Tibial artery (tissue), 4 donors: ENCODE measurements at regions not wholly inside any gene's neighbourhood (a gene's known extent, or its start where the extent isn't known, plus 50 kb on each side); places are given as distances from the start of the nearest gene placed in this dataset.
A peak's percentile ranks its signal among the peaks of the same experiment; 100 is the strongest.
"Not testable (repeated sequence)": the region's sequence is repeated elsewhere in the genome, so short reads cannot be mapped to it uniquely, and the experiment has no call there.

ENCODE experiments used
- DNase-seq, 2 donors: peaks; one replicate each; pipeline ENCODE4 v3.0.0-alpha.2; 2019
- H3K27ac ChIP-seq, 2 donors: fragments of 200-600 bp; sonication (generic) in 1 of 2; 1 replicate in 1 of 2; 2 replicates in 1 of 2; pipeline ENCODE4 v1.5.1; 2018 to 2019; ENCODE audit warnings: mild to moderate bottlenecking in 1 of 2
- H3K27me3 ChIP-seq, 2 donors: fragments of 200-600 bp; sonication (generic) in 1 of 2; one replicate each; pipeline versions ENCODE4 v1.5.1 to v1.6.0; 2016 to 2019
- H3K36me3 ChIP-seq, 3 donors: fragments of 200-600 bp; sonication (generic) in 2 of 3; one replicate each; pipeline ENCODE4 v1.5.1; 2016 to 2019; ENCODE audit warnings: mild to moderate bottlenecking in 2 of 3
- H3K4me1 ChIP-seq, 4 donors: fragments of 200-600 bp; sonication (generic) in 2 of 4; 1 replicate in 3 of 4; 2 replicates in 1 of 4; pipeline ENCODE4 v1.5.1; 2016 to 2019
- H3K4me3 ChIP-seq, 2 donors: fragments of 200-600 bp; sonication (generic) in 1 of 2; 1 replicate in 1 of 2; 2 replicates in 1 of 2; pipeline ENCODE4 v1.5.1; 2018 to 2019; ENCODE audit warnings: mild to moderate bottlenecking in 2 of 2
- H3K9me3 ChIP-seq, 3 donors: fragments of 200-600 bp; sonication (generic) in 1 of 3; one replicate each; pipeline ENCODE4 v1.5.1; 2016 to 2019
- intact Hi-C: fragments of 100-400 bp; cut with DNase I; formaldehyde crosslinking; loops from one replicate; pipeline ENCODE4 v1.15.0; 2023; ENCODE audit warnings: low total_unique reads

- DNase-seq = peak in 1 of 2 donors; percentile 48
- H3K36me3 ChIP-seq, H3K4me1 ChIP-seq, intact Hi-C loops, H3K4me3 ChIP-seq, H3K27ac ChIP-seq, H3K27me3 ChIP-seq: not testable (repeated sequence)
- peaks cover 0 to 12% (median 0%) of the 10 kb centered on the region in 3 donors for H3K9me3 ChIP-seq
Measured at GRCh38 chr14:19097306-19097705, 130.1 kb downstream of the POTEM start.

DNA sequence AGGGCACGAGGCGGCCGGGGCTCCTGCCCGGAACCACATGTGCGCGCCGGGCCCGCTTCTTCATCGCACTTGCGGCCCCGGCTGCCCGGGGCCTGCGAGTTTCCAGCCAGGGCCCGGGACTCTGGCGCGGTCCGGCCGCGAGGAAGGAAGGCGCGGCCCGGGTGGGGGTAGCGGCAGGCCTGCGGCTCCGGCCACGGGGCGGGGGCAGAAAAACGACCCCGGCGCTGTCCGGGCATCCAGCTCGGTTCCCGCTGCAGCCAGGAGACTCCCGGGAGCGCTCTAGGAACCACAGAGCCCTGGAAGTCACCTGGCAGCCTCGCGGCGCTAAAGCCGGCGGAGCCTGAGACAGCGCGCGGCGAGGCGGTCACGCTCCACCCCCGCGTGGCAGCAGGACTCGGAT lies 130.5 kb downstream of the POTEM start:
- H3K9me3 ChIP-seq = peaks cover 0 to 12% (median 0%) of the 10 kb centered on the region in 3 donors
- H3K36me3 ChIP-seq, intact Hi-C loops, H3K27me3 ChIP-seq, H3K4me3 ChIP-seq, DNase-seq, H3K27ac ChIP-seq, H3K4me1 ChIP-seq: not testable (repeated sequence)

- H3K36me3 ChIP-seq, DNase-seq, H3K4me3 ChIP-seq, intact Hi-C loops, H3K27ac ChIP-seq, H3K4me1 ChIP-seq, H3K27me3 ChIP-seq: not testable (repeated sequence)
- H3K9me3 ChIP-seq = peaks cover 0 to 12% (median 0%) of the 10 kb centered on the region in 3 donors
Measured at GRCh38 chr14:19098230-19098629, 131.0 kb downstream of the POTEM start.

DNA sequence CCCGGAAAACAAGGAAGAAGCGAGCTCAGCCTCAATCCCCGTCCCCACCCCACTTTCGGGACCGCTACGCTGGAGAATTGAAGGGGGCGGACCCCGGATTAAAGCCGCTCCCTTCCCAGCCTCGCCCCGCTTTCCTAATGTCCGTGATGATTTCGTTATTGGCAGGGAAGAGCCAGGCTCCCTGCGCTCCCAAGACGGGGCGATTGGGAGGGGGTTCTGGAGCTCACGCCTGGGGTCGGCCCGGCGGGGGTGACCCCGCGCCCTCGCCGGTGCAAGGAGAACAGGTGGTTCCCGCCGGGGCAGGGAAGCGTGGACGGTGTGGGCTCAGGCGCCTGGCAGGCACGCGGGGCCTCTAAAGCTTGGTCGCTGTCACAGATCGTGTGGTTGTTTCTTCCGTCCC lies 131.5 kb downstream of the POTEM start:
- peaks cover 0 to 12% (median 0%) of the 10 kb centered on the region in 3 donors for H3K9me3 ChIP-seq
- intact Hi-C loops, H3K4me3 ChIP-seq, H3K4me1 ChIP-seq, H3K27me3 ChIP-seq, H3K27ac ChIP-seq, H3K36me3 ChIP-seq: not testable (repeated sequence)
- DNase-seq = peak in 1 of 2 donors; percentile 61

DNA sequence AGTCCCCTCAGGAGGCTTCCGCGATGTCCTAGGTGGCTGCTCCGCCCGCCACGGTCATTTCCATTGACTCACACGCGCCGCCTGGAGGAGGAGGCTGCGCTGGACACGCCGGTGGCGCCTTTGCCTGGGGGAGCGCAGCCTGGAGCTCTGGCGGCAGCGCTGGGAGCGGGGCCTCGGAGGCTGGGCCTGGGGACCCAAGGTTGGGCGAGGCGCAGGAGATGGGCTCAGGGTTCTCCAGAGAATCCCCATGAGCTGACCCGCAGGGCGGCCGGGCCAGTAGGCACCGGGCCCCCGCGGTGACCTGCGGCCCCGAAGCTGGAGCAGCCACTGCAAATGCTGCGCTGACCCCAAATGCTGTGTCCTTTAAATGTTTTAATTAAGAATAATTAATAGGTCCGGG lies 132.1 kb downstream of the POTEM start:
- H3K27ac ChIP-seq, H3K4me3 ChIP-seq, intact Hi-C loops, H3K36me3 ChIP-seq, H3K27me3 ChIP-seq, DNase-seq, H3K4me1 ChIP-seq: not testable (repeated sequence)
- H3K9me3 ChIP-seq = peaks cover 0 to 12% (median 0%) of the 10 kb centered on the region in 3 donors

GRCh38 chr14:19099939-19100338 lies 132.7 kb downstream of the POTEM start:
- peaks cover 0 to 12% (median 0%) of the 10 kb centered on the region in 3 donors for H3K9me3 ChIP-seq
- DNase-seq, H3K36me3 ChIP-seq, H3K4me3 ChIP-seq, H3K27ac ChIP-seq, intact Hi-C loops, H3K27me3 ChIP-seq, H3K4me1 ChIP-seq: not testable (repeated sequence)

GRCh38 chr14:19105551-19105950 lies 138.3 kb downstream of the POTEM start:
- H3K4me3 ChIP-seq, H3K9me3 ChIP-seq, DNase-seq, H3K27me3 ChIP-seq, H3K36me3 ChIP-seq, intact Hi-C loops, H3K4me1 ChIP-seq, H3K27ac ChIP-seq: not testable (repeated sequence)

DNA sequence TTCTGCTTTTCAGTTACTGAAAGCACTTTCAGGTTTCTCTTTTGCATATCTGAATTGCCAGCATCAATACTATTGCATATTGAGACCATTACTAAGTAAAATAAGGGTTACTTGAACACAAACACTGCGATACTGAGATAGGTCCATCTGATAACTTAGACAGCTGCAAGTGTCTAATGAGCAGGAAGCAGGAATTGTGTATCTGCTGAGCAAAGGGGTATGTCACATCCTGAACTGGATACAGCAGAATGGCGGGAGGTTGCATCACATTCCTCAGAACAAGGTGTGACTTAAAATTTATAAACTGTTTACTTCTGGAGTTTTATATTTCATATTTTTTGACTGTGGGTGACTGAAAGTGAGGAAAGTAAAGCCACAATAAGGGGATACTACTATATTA lies 142.7 kb downstream of the POTEM start:
- H3K27me3 ChIP-seq, H3K36me3 ChIP-seq, H3K4me3 ChIP-seq, intact Hi-C loops, H3K9me3 ChIP-seq, H3K4me1 ChIP-seq, DNase-seq, H3K27ac ChIP-seq: not testable (repeated sequence)

GRCh38 chr14:19120383-19120782 lies 153.1 kb downstream of the POTEM start:
- H3K9me3 ChIP-seq, H3K4me3 ChIP-seq, H3K4me1 ChIP-seq, H3K27me3 ChIP-seq, DNase-seq, intact Hi-C loops, H3K27ac ChIP-seq, H3K36me3 ChIP-seq: not testable (repeated sequence)

GRCh38 chr14:19126269-19127051 lies 159.2 kb downstream of the POTEM start:
- H3K27ac ChIP-seq, H3K4me1 ChIP-seq, H3K36me3 ChIP-seq, DNase-seq, intact Hi-C loops, H3K9me3 ChIP-seq, H3K4me3 ChIP-seq, H3K27me3 ChIP-seq: not testable (repeated sequence)

- intact Hi-C loops, H3K27me3 ChIP-seq, H3K4me3 ChIP-seq, H3K9me3 ChIP-seq, H3K4me1 ChIP-seq, DNase-seq, H3K27ac ChIP-seq, H3K36me3 ChIP-seq: not testable (repeated sequence)
Measured at GRCh38 chr14:19127664-19128435, 160.6 kb downstream of the POTEM start.

GRCh38 chr14:19131553-19131952 lies 164.3 kb downstream of the POTEM start:
- intact Hi-C loops, H3K4me1 ChIP-seq, H3K27ac ChIP-seq, H3K27me3 ChIP-seq, DNase-seq, H3K36me3 ChIP-seq, H3K9me3 ChIP-seq, H3K4me3 ChIP-seq: not testable (repeated sequence)

- H3K36me3 ChIP-seq, H3K27me3 ChIP-seq, H3K9me3 ChIP-seq, H3K4me3 ChIP-seq, H3K4me1 ChIP-seq, intact Hi-C loops, H3K27ac ChIP-seq, DNase-seq: not testable (repeated sequence)
Measured at GRCh38 chr14:19132013-19132835, 165.0 kb downstream of the POTEM start.

DNA sequence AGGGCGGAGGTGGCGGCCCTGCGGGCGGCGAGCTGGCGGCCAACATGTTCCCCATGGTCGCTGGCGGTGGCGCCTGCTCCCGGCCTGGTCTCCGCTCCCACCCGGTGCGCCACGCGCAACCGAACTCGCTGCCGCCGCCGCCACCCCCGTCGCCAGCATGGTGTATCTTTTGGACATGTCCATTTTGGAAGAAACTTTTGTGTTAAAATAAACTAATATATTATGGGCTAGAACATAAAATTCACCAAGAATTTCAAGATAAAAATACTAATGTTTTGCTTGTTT lies 165.5 kb downstream of the POTEM start:
- H3K36me3 ChIP-seq, DNase-seq, H3K4me1 ChIP-seq, H3K27me3 ChIP-seq, H3K4me3 ChIP-seq, H3K9me3 ChIP-seq, intact Hi-C loops, H3K27ac ChIP-seq: not testable (repeated sequence)
